ENCODE measurements at regions not wholly inside any gene's neighbourhood (a gene's known extent, or its start where the extent isn't known, plus 50 kb on each side); places are given as distances from the start of the nearest gene placed in this dataset.

DNA sequence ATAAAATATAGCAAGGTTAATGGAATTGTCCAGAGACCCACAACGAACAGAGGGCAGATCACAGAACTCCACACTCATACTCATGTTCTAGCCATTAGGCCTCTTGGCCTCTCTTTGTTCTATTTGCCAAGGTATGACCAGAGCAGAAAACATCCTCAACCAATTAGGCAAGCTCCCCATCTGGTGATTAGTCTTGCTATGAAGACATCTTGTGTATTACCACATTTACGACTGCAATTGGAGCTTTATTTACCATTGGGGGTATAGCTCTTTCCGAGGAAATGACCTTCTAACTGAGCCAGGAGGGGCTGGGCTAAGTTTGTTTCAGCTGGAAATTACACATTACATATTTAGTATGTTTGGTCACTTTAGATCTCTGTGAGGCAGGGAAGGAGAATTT is 593.9 kb downstream of the CD109 start:
- H3K27ac ChIP-seq (ENCODE audit: low read length): no peak overlapping the region
- no peaks in the 10 kb centered on the region for H3K4me1 ChIP-seq (ENCODE audit: insufficient read depth, low read length)
- no peaks in the 10 kb centered on the region; the same call in 1 of the 2 replicates for H3K9me3 ChIP-seq (ENCODE audit: insufficient read depth, low read depth, low read length)
- H3K36me3 ChIP-seq (ENCODE audit: insufficient read depth, low read depth, low read length): no peaks in the 10 kb centered on the region
- no peak overlapping the region for H3K4me3 ChIP-seq (ENCODE audit: low read length)
- no peaks in the 10 kb centered on the region for H3K27me3 ChIP-seq (ENCODE audit: insufficient read depth, low read length)
- no peak overlapping the region for H3K9ac ChIP-seq (ENCODE audit: low read depth, low read length)

DNA sequence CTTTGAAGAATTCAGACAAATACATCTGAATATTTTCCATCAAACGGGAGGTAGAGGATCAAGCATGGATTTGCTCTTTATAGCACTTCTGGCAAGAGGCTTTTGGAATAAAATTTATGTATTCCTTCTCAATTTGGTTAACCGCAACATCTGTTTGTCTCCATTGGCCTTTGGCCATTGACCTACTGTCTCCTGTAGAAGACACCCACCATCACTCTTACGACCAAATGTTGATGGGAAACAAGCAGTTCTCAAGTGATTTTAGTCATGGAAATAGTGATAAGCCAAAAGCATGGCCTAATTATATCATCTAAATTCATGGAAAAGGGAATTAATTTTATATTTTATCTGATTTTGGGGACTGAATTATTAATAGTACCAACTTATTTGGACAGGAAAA is 591.9 kb downstream of the CD109 start:
- Histone ChIP-seq H3K36me3 (ENCODE audit: insufficient read depth, low read depth, low read length) (no peaks in the 10 kb centered on the region), H3K9ac (ENCODE audit: low read depth, low read length) (no peak overlapping the region), H3K4me1 (ENCODE audit: insufficient read depth, low read length) (no peaks in the 10 kb centered on the region), H3K27ac (ENCODE audit: low read length) (no peak overlapping the region), H3K27me3 (ENCODE audit: insufficient read depth, low read length) (no peaks in the 10 kb centered on the region), H3K9me3 (ENCODE audit: insufficient read depth, low read depth, low read length) (no peaks in the 10 kb centered on the region; the same call in 1 of the 2 replicates), H3K4me3 (ENCODE audit: low read length) (no peak overlapping the region)

DNA sequence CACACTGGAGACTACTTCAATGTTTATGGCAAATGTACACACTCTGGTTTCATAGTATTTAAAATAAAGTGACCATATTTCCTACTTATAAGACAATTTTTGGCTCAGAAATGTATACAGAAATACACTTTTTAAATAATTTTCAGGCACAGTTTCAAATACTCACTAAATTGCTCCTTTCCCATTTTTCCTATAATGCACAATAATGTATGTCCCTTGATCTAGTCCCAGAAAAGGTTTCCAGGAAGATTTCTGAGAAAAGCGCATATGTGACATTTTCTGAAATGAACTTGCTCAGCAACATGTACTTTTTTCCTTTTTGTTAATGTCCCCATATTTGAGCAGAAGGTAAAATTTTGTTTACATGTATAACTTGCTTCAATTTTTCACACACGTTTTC is 591.4 kb downstream of the CD109 start:
- Histone ChIP-seq H3K4me3 (ENCODE audit: low read length) (no peak overlapping the region), H3K36me3 (ENCODE audit: insufficient read depth, low read depth, low read length) (no peaks in the 10 kb centered on the region), H3K9me3 (ENCODE audit: insufficient read depth, low read depth, low read length) (no peaks in the 10 kb centered on the region; the same call in 1 of the 2 replicates), H3K9ac (ENCODE audit: low read depth, low read length) (no peak overlapping the region), H3K4me1 (ENCODE audit: insufficient read depth, low read length) (no peaks in the 10 kb centered on the region), H3K27ac (ENCODE audit: low read length) (no peak overlapping the region), H3K27me3 (ENCODE audit: insufficient read depth, low read length) (no peaks in the 10 kb centered on the region)

DNA sequence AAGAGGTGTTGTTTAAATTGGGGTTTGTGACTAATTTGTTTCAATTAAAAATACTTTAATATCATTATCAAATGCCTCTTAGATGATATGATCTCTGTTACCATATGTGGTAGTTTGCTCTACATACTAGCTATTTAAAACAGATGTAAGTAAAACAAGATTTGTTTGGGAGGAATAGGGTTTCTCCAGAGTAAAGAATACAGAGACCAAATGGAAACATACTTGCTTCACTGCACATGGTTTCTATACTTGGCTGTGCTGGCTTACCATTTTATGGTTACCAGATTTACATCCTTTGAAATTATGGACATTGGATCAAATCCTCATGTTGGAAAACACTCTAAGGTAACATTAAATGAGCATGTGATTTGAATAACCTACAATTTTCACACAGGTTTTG is 588.3 kb downstream of the CD109 start:
- Histone ChIP-seq H3K4me1 (ENCODE audit: insufficient read depth, low read length) (no peaks in the 10 kb centered on the region), H3K36me3 (ENCODE audit: insufficient read depth, low read depth, low read length) (no peaks in the 10 kb centered on the region), H3K9me3 (ENCODE audit: insufficient read depth, low read depth, low read length) (no peaks in the 10 kb centered on the region), H3K27me3 (ENCODE audit: insufficient read depth, low read length) (no peaks in the 10 kb centered on the region), H3K4me3 (ENCODE audit: low read length) (no peak overlapping the region), H3K27ac (ENCODE audit: low read length) (no peak overlapping the region), H3K9ac (ENCODE audit: low read depth, low read length) (no peak overlapping the region)

DNA sequence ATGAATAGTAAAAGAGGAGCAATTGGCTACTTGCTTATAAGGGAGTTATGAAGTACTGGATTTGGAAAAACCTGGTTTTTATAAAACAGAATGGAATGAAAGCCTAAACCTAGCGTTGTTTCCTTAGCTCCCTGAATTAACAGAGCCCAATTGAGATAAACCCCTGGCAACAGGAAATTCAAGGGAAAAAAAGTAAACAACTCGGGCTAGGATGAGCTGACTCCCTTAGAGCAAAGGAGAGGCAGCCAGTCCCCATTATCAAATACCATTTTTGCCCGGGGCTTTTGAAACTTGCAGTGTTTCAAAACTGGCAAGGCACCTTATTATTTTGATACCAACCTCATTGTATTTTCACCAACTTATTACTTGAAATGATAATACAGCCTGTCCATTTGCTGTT is 587.5 kb downstream of the CD109 start:
- H3K27me3 ChIP-seq (ENCODE audit: insufficient read depth, low read length): no peaks in the 10 kb centered on the region
- no peak overlapping the region for H3K4me3 ChIP-seq (ENCODE audit: low read length)
- H3K36me3 ChIP-seq (ENCODE audit: insufficient read depth, low read depth, low read length): no peaks in the 10 kb centered on the region
- H3K9ac ChIP-seq (ENCODE audit: low read depth, low read length): no peak overlapping the region
- no peaks in the 10 kb centered on the region for H3K4me1 ChIP-seq (ENCODE audit: insufficient read depth, low read length)
- H3K27ac ChIP-seq (ENCODE audit: low read length): no peak overlapping the region
- H3K9me3 ChIP-seq (ENCODE audit: insufficient read depth, low read depth, low read length): no peaks in the 10 kb centered on the region

DNA sequence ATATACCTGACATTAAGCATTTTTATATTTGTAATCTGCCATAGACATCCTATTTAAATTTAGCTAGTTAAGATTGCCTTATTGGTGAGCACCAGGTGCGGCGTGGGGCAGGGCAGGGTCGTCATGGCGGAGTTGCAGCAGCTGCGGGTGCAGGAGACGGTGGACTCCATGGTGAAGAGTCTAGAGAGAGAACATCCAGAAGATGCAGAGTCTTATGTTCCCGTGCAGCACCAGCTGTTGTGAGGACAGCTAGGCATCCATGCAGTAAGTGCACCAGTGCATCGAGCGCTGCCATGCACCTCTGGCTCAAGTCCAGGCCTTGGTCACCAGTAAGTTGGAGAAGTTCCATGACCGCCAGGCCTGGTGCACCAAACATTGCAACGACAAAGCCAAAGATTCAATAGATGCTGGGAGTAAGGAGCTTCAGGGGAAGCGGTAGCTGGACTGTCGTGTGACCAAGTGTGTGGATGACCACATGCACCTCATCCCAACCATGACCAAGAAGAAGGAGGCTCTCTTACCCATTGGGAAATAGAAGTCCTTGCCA is 586.2 kb downstream of the CD109 start:
- H3K9me3 ChIP-seq (ENCODE audit: insufficient read depth, low read depth, low read length): no peaks in the 10 kb centered on the region
- no peaks in the 10 kb centered on the region for H3K27me3 ChIP-seq (ENCODE audit: insufficient read depth, low read length)
- no peak overlapping the region for H3K27ac ChIP-seq (ENCODE audit: low read length)
- no peak overlapping the region for H3K9ac ChIP-seq (ENCODE audit: low read depth, low read length)
- no peaks in the 10 kb centered on the region for H3K4me1 ChIP-seq (ENCODE audit: insufficient read depth, low read length)
- no peak overlapping the region for H3K4me3 ChIP-seq (ENCODE audit: low read length)
- H3K36me3 ChIP-seq (ENCODE audit: insufficient read depth, low read depth, low read length): no peaks in the 10 kb centered on the region

DNA sequence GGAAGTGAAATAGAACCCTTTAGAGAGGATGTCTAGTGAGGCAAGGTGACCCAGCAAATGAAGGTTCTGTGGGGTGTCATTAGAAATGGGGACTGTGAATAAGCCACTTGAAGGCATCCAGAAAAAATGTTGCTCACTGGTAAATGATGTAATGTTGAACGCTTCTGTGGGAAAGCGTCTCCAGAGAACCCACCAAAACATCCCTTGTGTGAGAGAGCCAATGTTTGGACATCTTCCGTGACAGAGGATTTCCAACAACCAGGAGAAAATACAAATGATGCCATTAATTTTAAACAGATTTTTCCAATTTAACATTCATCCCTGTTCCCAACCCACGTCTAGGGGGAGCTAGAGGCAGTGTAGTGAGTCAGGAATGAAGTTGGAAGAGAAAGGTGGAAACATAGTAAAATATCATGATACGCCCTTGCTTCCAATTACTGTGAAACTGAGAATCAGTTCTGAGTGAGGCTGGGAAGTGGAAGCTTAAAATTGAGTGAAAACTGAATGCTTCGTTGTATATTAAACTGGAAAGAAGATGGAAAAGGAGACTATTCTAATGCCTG is 584.2 kb downstream of the CD109 start:
- H3K9ac ChIP-seq (ENCODE audit: low read depth, low read length): no peak overlapping the region
- no peak overlapping the region for H3K4me3 ChIP-seq (ENCODE audit: low read length)
- no peaks in the 10 kb centered on the region for H3K4me1 ChIP-seq (ENCODE audit: insufficient read depth, low read length)
- H3K27me3 ChIP-seq (ENCODE audit: insufficient read depth, low read length): no peaks in the 10 kb centered on the region
- H3K9me3 ChIP-seq (ENCODE audit: insufficient read depth, low read depth, low read length): no peaks in the 10 kb centered on the region
- H3K36me3 ChIP-seq (ENCODE audit: insufficient read depth, low read depth, low read length): no peaks in the 10 kb centered on the region
- no peak overlapping the region for H3K27ac ChIP-seq (ENCODE audit: low read length)

DNA sequence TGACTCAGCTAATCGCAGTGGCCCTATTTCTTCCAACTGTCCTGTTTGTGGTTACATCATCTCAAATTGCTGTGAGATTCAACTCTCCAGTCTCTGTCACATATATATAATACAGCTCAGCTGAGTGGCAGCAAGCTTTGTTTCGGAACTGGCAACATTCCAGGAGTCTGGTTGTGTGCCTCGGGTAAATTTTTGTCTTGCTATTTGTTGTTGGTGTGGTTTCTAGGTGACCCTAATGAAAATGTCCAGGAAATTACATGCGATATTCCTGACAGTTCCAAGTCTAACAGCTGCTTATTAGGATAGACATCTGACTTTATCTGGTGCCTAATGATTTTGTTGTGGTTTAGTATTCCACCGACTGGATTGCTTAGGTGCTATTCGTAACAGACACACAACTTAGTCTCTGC is 581.8 kb downstream of the CD109 start:
- no peak overlapping the region for H3K27ac ChIP-seq (ENCODE audit: low read length)
- H3K9ac ChIP-seq (ENCODE audit: low read depth, low read length): no peak overlapping the region
- no peaks in the 10 kb centered on the region for H3K27me3 ChIP-seq (ENCODE audit: insufficient read depth, low read length)
- H3K4me3 ChIP-seq (ENCODE audit: low read length): no peak overlapping the region
- no peaks in the 10 kb centered on the region for H3K9me3 ChIP-seq (ENCODE audit: insufficient read depth, low read depth, low read length)
- H3K4me1 ChIP-seq (ENCODE audit: insufficient read depth, low read length): no peaks in the 10 kb centered on the region
- no peaks in the 10 kb centered on the region for H3K36me3 ChIP-seq (ENCODE audit: insufficient read depth, low read depth, low read length)

DNA sequence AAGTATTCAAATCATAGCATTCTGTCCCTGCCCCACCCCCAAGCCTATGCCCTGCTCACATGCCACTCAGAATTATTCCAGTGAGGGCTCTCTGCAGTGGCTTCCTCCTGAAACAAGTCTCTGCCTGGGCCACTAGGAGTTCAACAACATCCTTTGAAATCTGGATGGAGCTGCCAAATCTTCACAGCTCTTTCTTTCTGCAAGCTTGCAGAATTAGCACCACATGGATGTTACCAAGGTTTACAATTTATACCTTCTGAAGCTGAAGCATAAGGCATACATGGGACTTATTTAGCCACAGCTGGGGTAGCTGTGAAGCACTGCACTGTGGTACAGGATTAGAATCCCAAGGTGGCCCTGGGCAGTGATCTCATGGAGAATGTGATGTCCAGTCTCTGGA is 577.5 kb downstream of the CD109 start:
- Histone ChIP-seq H3K4me1 (ENCODE audit: insufficient read depth, low read length) (no peaks in the 10 kb centered on the region), H3K27ac (ENCODE audit: low read length) (no peak overlapping the region), H3K4me3 (ENCODE audit: low read length) (no peak overlapping the region)

DNA sequence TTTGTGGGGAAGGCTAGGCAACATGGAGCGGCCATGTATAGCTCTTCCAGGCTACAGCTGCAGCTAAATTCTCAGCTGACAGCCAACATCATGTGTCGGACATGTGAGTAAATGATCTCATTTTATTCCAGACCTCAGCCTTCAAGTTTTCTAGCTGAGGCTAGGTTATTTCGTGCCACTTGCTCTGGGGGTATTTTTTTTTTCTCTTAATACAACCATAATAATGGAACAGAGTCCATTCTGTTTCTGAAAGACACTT is 573.5 kb downstream of the CD109 start:
- H3K9ac ChIP-seq (ENCODE audit: low read depth, low read length): no peak overlapping the region
- no peak overlapping the region for H3K27ac ChIP-seq (ENCODE audit: low read length)
- no peaks in the 10 kb centered on the region for H3K9me3 ChIP-seq (ENCODE audit: insufficient read depth, low read depth, low read length)
- no peaks in the 10 kb centered on the region for H3K36me3 ChIP-seq (ENCODE audit: insufficient read depth, low read depth, low read length)
- no peak overlapping the region for H3K4me3 ChIP-seq (ENCODE audit: low read length)
- no peaks in the 10 kb centered on the region for H3K4me1 ChIP-seq (ENCODE audit: insufficient read depth, low read length)
- no peaks in the 10 kb centered on the region for H3K27me3 ChIP-seq (ENCODE audit: insufficient read depth, low read length)

More for the DNA sequence above, 577.5 kb downstream of the CD109 start:
- Histone ChIP-seq H3K27me3 (ENCODE audit: insufficient read depth, low read length) (no peaks in the 10 kb centered on the region), H3K9ac (ENCODE audit: low read depth, low read length) (no peak overlapping the region), H3K36me3 (ENCODE audit: insufficient read depth, low read depth, low read length) (no peaks in the 10 kb centered on the region), H3K9me3 (ENCODE audit: insufficient read depth, low read depth, low read length) (no peaks in the 10 kb centered on the region)

DNA sequence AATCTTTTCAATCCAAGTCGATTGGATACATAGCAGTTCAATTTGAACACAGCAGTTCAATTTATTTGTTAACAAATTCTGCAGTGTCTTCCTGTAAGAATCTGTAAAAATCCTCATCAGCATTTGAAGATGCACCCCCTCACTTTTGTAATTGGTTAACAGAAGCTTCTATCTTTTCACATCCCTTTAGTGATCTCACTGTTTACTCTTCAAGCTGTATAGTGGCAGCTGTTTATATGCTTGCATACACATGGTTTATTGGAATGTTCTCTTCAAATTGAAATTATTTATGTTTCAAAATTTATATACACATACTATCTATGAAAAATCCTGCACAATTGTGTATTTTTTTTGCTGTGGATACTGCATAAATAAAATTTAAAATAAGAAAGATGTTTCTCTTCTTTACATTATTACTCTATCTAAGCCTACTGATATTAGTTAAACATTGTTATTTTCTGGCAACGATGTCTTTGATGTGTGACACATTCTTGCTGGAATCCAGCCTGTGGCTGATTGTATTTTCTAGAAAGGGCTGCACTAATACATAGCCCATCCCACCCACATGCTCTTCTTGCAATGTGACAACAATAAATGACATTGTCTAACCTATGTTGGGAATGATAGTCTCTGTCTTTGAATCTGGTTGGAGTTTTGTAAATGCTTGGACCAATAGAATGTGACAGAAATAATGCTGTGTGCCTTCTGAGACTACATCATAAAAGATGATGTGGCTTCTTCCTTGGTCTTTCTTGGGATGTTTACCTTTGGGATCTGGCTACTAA is 573.0 kb downstream of the CD109 start:
- Histone ChIP-seq H3K4me1 (ENCODE audit: insufficient read depth, low read length) (no peaks in the 10 kb centered on the region), H3K9ac (ENCODE audit: low read depth, low read length) (no peak overlapping the region), H3K27ac (ENCODE audit: low read length) (no peak overlapping the region), H3K9me3 (ENCODE audit: insufficient read depth, low read depth, low read length) (no peaks in the 10 kb centered on the region), H3K27me3 (ENCODE audit: insufficient read depth, low read length) (no peaks in the 10 kb centered on the region), H3K4me3 (ENCODE audit: low read length) (no peak overlapping the region), H3K36me3 (ENCODE audit: insufficient read depth, low read depth, low read length) (no peaks in the 10 kb centered on the region)

DNA sequence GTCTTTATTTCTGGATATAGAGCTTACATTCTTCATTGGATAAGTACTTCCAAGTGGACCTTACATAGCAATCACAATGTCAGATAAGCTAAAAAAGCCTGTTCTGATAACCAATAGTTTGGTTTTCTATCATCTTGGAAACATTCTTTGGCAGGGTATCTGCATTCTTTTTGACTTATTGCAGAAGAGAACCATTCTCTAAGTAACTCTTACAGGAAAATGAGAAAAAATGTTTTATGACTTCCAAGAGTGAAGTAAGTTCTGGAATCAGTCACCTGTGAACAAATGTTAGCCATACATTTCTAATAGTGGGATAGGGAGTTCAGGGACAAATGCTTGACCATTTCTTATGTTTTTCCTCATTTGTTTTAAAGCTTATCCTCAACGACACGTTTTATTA is 564.0 kb downstream of the CD109 start:
- Histone ChIP-seq H3K9ac (ENCODE audit: low read depth, low read length) (no peak overlapping the region), H3K27ac (ENCODE audit: low read length) (no peak overlapping the region), H3K4me1 (ENCODE audit: insufficient read depth, low read length) (no peaks in the 10 kb centered on the region), H3K36me3 (ENCODE audit: insufficient read depth, low read depth, low read length) (no peaks in the 10 kb centered on the region), H3K27me3 (ENCODE audit: insufficient read depth, low read length) (no peaks in the 10 kb centered on the region), H3K9me3 (ENCODE audit: insufficient read depth, low read depth, low read length) (no peaks in the 10 kb centered on the region), H3K4me3 (ENCODE audit: low read length) (no peak overlapping the region)

Data from iPS-20b (cell line).